IMR-90 (cell line): ENCODE measurements at regions not wholly inside any gene's neighbourhood (a gene's known extent, or its start where the extent isn't known, plus 50 kb on each side); places are given as distances from the start of the nearest gene placed in this dataset.

ENCODE experiments used
- ATAC-seq: fragments of 200-7000 bp; cut with Tn5 transposase; 2 replicates; pipeline ENCODE4 v1.9.1; 2020; ENCODE audit warnings: low read depth, mild to moderate bottlenecking, moderate library complexity
- BruUV-seq: library from RNA; stranded (reverse); fragments of 400-500 nt; replicated peaks from 2 replicates; lab custom pipeline; 2021; lab: Mats Ljungman, UMichigan
- CTCF ChIA-PET: fragments of 300-600 bp; formaldehyde crosslinking; extraction: SDS; loops from one replicate; lab custom pipeline; 2021; ENCODE audit warnings: antibody characterized with exemption; lab: Yijun Ruan, JAX
- POLR2A ChIA-PET: fragments of 300-600 bp; sonication (Branson Sonifier 250); formaldehyde crosslinking; loops from one replicate; lab custom pipeline; 2022; ENCODE audit warnings: antibody characterized with exemption; ENCODE audit not compliant: unreplicated experiment; lab: Charles Lee
- DNase-seq: peaks from one replicate; pipeline ENCODE4 v3.0.0; 2013
- H2AFZ ChIP-seq: replicated peaks from 2 replicates; pipeline ENCODE3; 2013; ENCODE audit warnings: low read length, mild to moderate bottlenecking; ENCODE audit not compliant: poor library complexity
- H2AK5ac ChIP-seq: 2 replicates; pipeline ENCODE4 v1.6.1; 2013; ENCODE audit warnings: low read depth, low read length, inconsistent platforms
- H2AK9ac ChIP-seq: replicated peaks from 2 replicates; pipeline ENCODE3; 2013; ENCODE audit warnings: mild to moderate bottlenecking, low read depth, low read length, moderate library complexity; ENCODE audit not compliant: poor library complexity
- H2BK120ac ChIP-seq: 2 replicates; pipeline ENCODE4 v1.6.1; 2013; ENCODE audit warnings: low read depth, low read length, inconsistent platforms
- H2BK15ac ChIP-seq: 3 replicates; pipeline ENCODE4 v1.6.1; 2013; ENCODE audit warnings: low read depth, low read length, inconsistent platforms
- H2BK20ac ChIP-seq: 2 replicates; pipeline ENCODE4 v1.6.1; 2013; ENCODE audit warnings: low read depth, mild to moderate bottlenecking, inconsistent platforms, low read length, moderate library complexity
- H2BK5ac ChIP-seq: 2 replicates; pipeline ENCODE4 v1.6.1; 2013; ENCODE audit warnings: mild to moderate bottlenecking, low read depth, low read length, inconsistent platforms; ENCODE audit not compliant: poor library complexity, severe bottlenecking
- H3K14ac ChIP-seq: replicated peaks from 2 replicates; pipeline ENCODE4 v1.6.1; 2013; ENCODE audit warnings: low read depth, low read length, inconsistent platforms
- H3K18ac ChIP-seq: 2 replicates; pipeline ENCODE4 v1.6.1; 2013; ENCODE audit warnings: low read depth, low read length, control low read depth
- H3K23ac ChIP-seq: 2 replicates; pipeline ENCODE4 v1.6.1; 2013; ENCODE audit warnings: low read depth, low read length, inconsistent platforms
- H3K27ac ChIP-seq: 2 replicates; pipeline ENCODE4 v1.5.1; 2013; ENCODE audit warnings: mild to moderate bottlenecking, control low read depth, low read length; ENCODE audit not compliant: insufficient read depth
- H3K27me3 ChIP-seq: 2 replicates; pipeline ENCODE4 v1.6.1; 2013; ENCODE audit warnings: low read length; ENCODE audit not compliant: control insufficient read depth, insufficient read depth
- H3K36me3 ChIP-seq: 2 replicates; pipeline ENCODE4 v1.6.1; 2013; ENCODE audit warnings: low read length, mixed read lengths; ENCODE audit not compliant: control insufficient read depth, insufficient read depth
- H3K4ac ChIP-seq: 2 replicates; pipeline ENCODE4 v1.6.1; 2013; ENCODE audit warnings: low read depth, low read length, inconsistent platforms
- H3K4me1 ChIP-seq: 2 replicates; pipeline ENCODE4 v1.6.1; 2013; ENCODE audit warnings: low read length, mixed read lengths; ENCODE audit not compliant: control insufficient read depth, insufficient read depth
- H3K4me2 ChIP-seq: 2 replicates; pipeline ENCODE4 v1.6.1; 2013; ENCODE audit warnings: low read depth, mild to moderate bottlenecking, control low read depth, low read length, moderate library complexity
- H3K4me3 ChIP-seq: 2 replicates; pipeline ENCODE4 v1.5.1; 2013; ENCODE audit warnings: low read depth, mild to moderate bottlenecking, control low read depth, low read length, moderate library complexity; ENCODE audit not compliant: insufficient read depth
- H3K56ac ChIP-seq: 2 replicates; pipeline ENCODE4 v1.6.1; 2013; ENCODE audit warnings: low read length, inconsistent platforms; ENCODE audit not compliant: insufficient read depth; ENCODE audit errors: extremely low read depth
- H3K79me1 ChIP-seq, 2 experiments: 2 replicates each; pipeline ENCODE4 v1.6.1; 2013; ENCODE audit warnings: low read length in 2 of 2, inconsistent platforms in 1 of 2, low read depth in 1 of 2
- H3K9ac ChIP-seq: 2 replicates; pipeline ENCODE4 v1.6.1; 2013; ENCODE audit warnings: low read depth, low read length, control low read depth
- H3K9me1 ChIP-seq: 2 replicates; pipeline ENCODE4 v1.6.1; 2013; ENCODE audit warnings: low read length, inconsistent platforms; ENCODE audit not compliant: insufficient read depth
- H3K9me3 ChIP-seq: 2 replicates; pipeline ENCODE4 v1.6.1; 2013; ENCODE audit warnings: low read length; ENCODE audit not compliant: control insufficient read depth, insufficient read depth
- H4K20me1 ChIP-seq: 2 replicates; pipeline ENCODE4 v1.6.1; 2013; ENCODE audit warnings: low read length, inconsistent platforms; ENCODE audit not compliant: insufficient read depth
- H4K5ac ChIP-seq: 2 replicates; pipeline ENCODE4 v1.6.1; 2013; ENCODE audit warnings: mild to moderate bottlenecking, low read depth, low read length, control low read depth
- H4K8ac ChIP-seq, 2 experiments: 2 replicates each; pipeline ENCODE4 v1.6.1; 2013; ENCODE audit warnings: low read depth in 2 of 2, low read length in 2 of 2, control low read depth in 1 of 2, inconsistent platforms in 1 of 2
- H4K91ac ChIP-seq: 2 replicates; pipeline ENCODE4 v1.6.1; 2013; ENCODE audit warnings: low read depth, low read length, inconsistent platforms; ENCODE audit not compliant: insufficient read depth
- BHLHE40 ChIP-seq: fragments of 150-350 bp; IDR thresholded peaks from 2 replicates; pipeline ENCODE4 v1.6.1; 2016; ENCODE audit warnings: mild to moderate bottlenecking, low read depth, low read length
- CEBPB ChIP-seq: IDR thresholded peaks from 2 replicates; pipeline ENCODE4 v1.6.1; 2012; ENCODE audit warnings: low read depth, low read length, improper control_type of control experiment
- CHD1 ChIP-seq: IDR thresholded peaks from 2 replicates; pipeline ENCODE4 v1.6.1; 2012; ENCODE audit warnings: low read depth, low read length, improper control_type of control experiment
- CTCF ChIP-seq: conservative IDR thresholded peaks from 2 replicates; pipeline ENCODE4 v1.5.1; 2012; ENCODE audit warnings: mild to moderate bottlenecking, low read depth, low read length, improper control_type of control experiment
- ELK1 ChIP-seq: fragments of 150-350 bp; IDR thresholded peaks from 2 replicates; pipeline ENCODE4 v1.6.1; 2016; ENCODE audit warnings: low read depth, mild to moderate bottlenecking, low read length, moderate library complexity, borderline replicate concordance
- FOS ChIP-seq: fragments of 150-350 bp; IDR thresholded peaks from 2 replicates; pipeline ENCODE4 v1.6.1; 2016; ENCODE audit warnings: low read depth, low read length
- MAFK ChIP-seq: IDR thresholded peaks from 2 replicates; pipeline ENCODE4 v1.6.1; 2012; ENCODE audit warnings: low read depth, low read length, improper control_type of control experiment
- MAZ ChIP-seq: IDR thresholded peaks from 2 replicates; pipeline ENCODE4 v1.6.1; 2012; ENCODE audit warnings: low read depth, mild to moderate bottlenecking, low read length, improper control_type of control experiment, moderate library complexity, borderline replicate concordance
- MXI1 ChIP-seq: IDR thresholded peaks from 2 replicates; pipeline ENCODE4 v1.6.1; 2012; ENCODE audit warnings: low read depth, mild to moderate bottlenecking, low read length, moderate library complexity, borderline replicate concordance
- NFE2L2 ChIP-seq: fragments of 150-350 bp; IDR thresholded peaks from 2 replicates; pipeline ENCODE4 v1.6.1; 2016; ENCODE audit warnings: low read depth, mild to moderate bottlenecking, low read length
- POLR2A ChIP-seq: IDR thresholded peaks from 2 replicates; pipeline ENCODE4 v1.6.1; 2012; ENCODE audit warnings: mild to moderate bottlenecking, low read depth, low read length
- RAD21 ChIP-seq: IDR thresholded peaks from 2 replicates; pipeline ENCODE4 v1.6.1; 2012; ENCODE audit warnings: low read length, improper control_type of control experiment
- RCOR1 ChIP-seq: IDR thresholded peaks from 2 replicates; pipeline ENCODE4 v1.6.1; 2012; ENCODE audit warnings: mild to moderate bottlenecking, low read length, improper control_type of control experiment; ENCODE audit not compliant: insufficient replicate concordance
- RFX5 ChIP-seq: IDR thresholded peaks from 2 replicates; pipeline ENCODE4 v1.8.0; 2012; ENCODE audit warnings: low read depth, mild to moderate bottlenecking, low read length, moderate library complexity
- SMC3 ChIP-seq: fragments of 150-350 bp; IDR thresholded peaks from 2 replicates; pipeline ENCODE4 v1.6.1; 2016; ENCODE audit warnings: low read depth, mild to moderate bottlenecking, antibody characterized with exemption, low read length, moderate library complexity
- USF2 ChIP-seq: fragments of 150-350 bp; IDR thresholded peaks from 2 replicates; pipeline ENCODE4 v1.6.1; 2017; ENCODE audit warnings: mild to moderate bottlenecking, antibody characterized with exemption, low read length, low read depth
- WGBS, 2 experiments: methylation state at CpG; one replicate each; pipeline versions ENCODE4 v1.1.5 to v1.1.7; 2013; ENCODE audit warnings: missing lambda C conversion rate in 2 of 2; ENCODE audit not compliant: insufficient read length in 1 of 2; ENCODE audit errors: extremely low coverage in 2 of 2; 5-methylcytosine and 5-hydroxymethylcytosine counted together
- dilution Hi-C: fragments of 300-500 bp; cut with HindIII; formaldehyde crosslinking; loops from one replicate; pipeline ENCODE4 v1.14.3; 2018; ENCODE audit warnings: low sequenced_read_pairs; ENCODE audit not compliant: unreplicated experiment
- in situ Hi-C: fragments of 300-500 bp; cut with MboI; formaldehyde crosslinking; loops from 3 replicates; pipeline ENCODE4 v1.14.3; 2019; ENCODE audit warnings: low sequenced_read_pairs, inconsistent platforms, mixed read lengths
- intact Hi-C: fragments of 100-400 bp; cut with micrococcal nuclease; formaldehyde crosslinking; loops from 2 replicates; pipeline ENCODE4 v1.10.0; 2022

- no peak overlapping the region for H3K9ac ChIP-seq
- no peak overlapping the region for H3K14ac ChIP-seq
- H4K91ac ChIP-seq = no peak overlapping the region
- TF ChIP-seq BHLHE40 (no peak), RAD21 (no peak), CHD1 (no peak), SMC3 (no peak), RCOR1 (no peak), USF2 (no peak), ELK1 (no peak), MXI1 (no peak), POLR2A (no peak), MAZ (no peak), RFX5 (no peak), FOS (no peak), CEBPB (no peak), CTCF (no peak), NFE2L2 (no peak), MAFK (no peak)
- no peak overlapping the region for H4K8ac ChIP-seq
- no CpG with 5 or more reads among the region's 2 CpGs for WGBS, 2 experiments
- H3K18ac ChIP-seq = no peak overlapping the region
- H3K9me3 ChIP-seq = no peaks in the 10 kb centered on the region; the same call in 1 of the 2 replicates
- ATAC-seq (no peak), DNase-seq (no peak)
- no peak overlapping the region for H2AK9ac ChIP-seq
- H2BK120ac ChIP-seq = no peak overlapping the region
- no TSS peak for BruUV-seq
- H3K4me3 ChIP-seq = no peak overlapping the region
- no peaks in the 10 kb centered on the region for H3K27me3 ChIP-seq
- ChIA-PET CTCF (no interaction called here), POLR2A (no interaction called here)
- no peak overlapping the region for H3K4ac ChIP-seq
- H2BK15ac ChIP-seq = no peak overlapping the region
- H2AK5ac ChIP-seq = no peak overlapping the region
- no peaks in the 10 kb centered on the region for H3K4me1 ChIP-seq
- no peak overlapping the region for H4K5ac ChIP-seq
- H2AFZ ChIP-seq = no peak overlapping the region
- no peak overlapping the region for H3K23ac ChIP-seq
- no peaks in the 10 kb centered on the region for H3K36me3 ChIP-seq
- H3K4me2 ChIP-seq = no peak overlapping the region
- H2BK5ac ChIP-seq = no peak overlapping the region
- no peaks in the 10 kb centered on the region for H4K20me1 ChIP-seq
- no peaks in the 10 kb centered on the region for H3K9me1 ChIP-seq
- no peak overlapping the region for H3K27ac ChIP-seq
- dilution Hi-C loops (no loop called here), in situ Hi-C loops (no loop called here), intact Hi-C loops (no loop called here)
- no peak overlapping the region for H2BK20ac ChIP-seq
- no peaks in the 10 kb centered on the region for H3K79me1 ChIP-seq
- H3K56ac ChIP-seq = no peak overlapping the region
Measured at GRCh38 chr21:26307640-26308039, 137.1 kb upstream of the APP start.
